Lower leg skin (tissue), 3 donors: ENCODE measurements at regions not wholly inside any gene's neighbourhood (a gene's known extent, or its start where the extent isn't known, plus 50 kb on each side); places are given as distances from the start of the nearest gene placed in this dataset.

Experiments used
- POLR2A ChIP-seq, 2 donors: fragments of 450-650 bp; IDR thresholded peaks; one replicate each; pipeline ENCODE4 v1.6.1; 2016 to 2017; ENCODE audit warnings: antibody characterized with exemption in 2 of 2, mild to moderate bottlenecking in 1 of 2, moderate library complexity in 1 of 2
- TF ChIP-seq, protein P1 (sequence below), 3 donors: fragments of 450-650 bp; IDR thresholded peaks; one replicate each; pipeline ENCODE4 v1.5.1; 2016; ENCODE audit warnings: antibody characterized with exemption in 3 of 3, mild to moderate bottlenecking in 3 of 3, moderate library complexity in 2 of 3

DNA sequence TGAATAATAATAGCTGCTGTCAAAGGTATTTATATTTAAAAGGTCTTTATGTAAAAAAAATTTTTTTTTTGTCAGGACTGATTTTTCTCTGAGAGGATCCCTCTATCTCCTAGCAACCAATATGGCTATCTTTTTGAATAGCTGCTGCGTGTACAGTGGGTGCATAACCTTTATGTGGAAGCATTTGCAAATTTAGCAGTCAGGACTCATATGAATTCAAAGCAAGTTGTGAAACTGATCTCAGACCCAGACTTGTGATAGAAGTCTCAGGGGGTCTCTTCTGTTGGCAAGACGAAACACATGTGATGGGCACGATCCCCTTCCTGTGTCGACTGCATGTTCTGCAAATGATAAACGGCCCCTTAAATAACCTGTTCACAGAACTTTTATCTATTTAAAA is 114.1 kb upstream of the ARGLU1 start:
- TF ChIP-seq, protein P1, sequence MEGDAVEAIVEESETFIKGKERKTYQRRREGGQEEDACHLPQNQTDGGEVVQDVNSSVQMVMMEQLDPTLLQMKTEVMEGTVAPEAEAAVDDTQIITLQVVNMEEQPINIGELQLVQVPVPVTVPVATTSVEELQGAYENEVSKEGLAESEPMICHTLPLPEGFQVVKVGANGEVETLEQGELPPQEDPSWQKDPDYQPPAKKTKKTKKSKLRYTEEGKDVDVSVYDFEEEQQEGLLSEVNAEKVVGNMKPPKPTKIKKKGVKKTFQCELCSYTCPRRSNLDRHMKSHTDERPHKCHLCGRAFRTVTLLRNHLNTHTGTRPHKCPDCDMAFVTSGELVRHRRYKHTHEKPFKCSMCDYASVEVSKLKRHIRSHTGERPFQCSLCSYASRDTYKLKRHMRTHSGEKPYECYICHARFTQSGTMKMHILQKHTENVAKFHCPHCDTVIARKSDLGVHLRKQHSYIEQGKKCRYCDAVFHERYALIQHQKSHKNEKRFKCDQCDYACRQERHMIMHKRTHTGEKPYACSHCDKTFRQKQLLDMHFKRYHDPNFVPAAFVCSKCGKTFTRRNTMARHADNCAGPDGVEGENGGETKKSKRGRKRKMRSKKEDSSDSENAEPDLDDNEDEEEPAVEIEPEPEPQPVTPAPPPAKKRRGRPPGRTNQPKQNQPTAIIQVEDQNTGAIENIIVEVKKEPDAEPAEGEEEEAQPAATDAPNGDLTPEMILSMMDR (IDR thresholded peaks at IDR 0.05) = no peak
- no peak for TF ChIP-seq POLR2A (IDR thresholded peaks at IDR 0.05)
